HG03159 (cell line): ENCODE measurements at regions not wholly inside any gene's neighbourhood (a gene's known extent, or its start where the extent isn't known, plus 50 kb on each side); places are given as distances from the start of the nearest gene placed in this dataset.
"Not testable (repeated sequence)": the region's sequence is repeated elsewhere in the genome, so short reads cannot be mapped to it uniquely, and the experiment has no call there.

Source experiments
- ATAC-seq: cut with Tn5 transposase; IDR thresholded peaks from one replicate; pipeline ENCODE4 v1.9.1; 2021; ENCODE audit warnings: mild to moderate bottlenecking, moderate library complexity; ENCODE audit not compliant: unreplicated experiment

- ATAC-seq: no peak
Measured at GRCh38 chr13:89518289-89519077, 1829.0 kb upstream of the MIR17HG start.

- ATAC-seq: no peak
Measured at GRCh38 chr13:89520468-89520867, 1827.0 kb upstream of the MIR17HG start.

GRCh38 chr13:89521672-89522071, 1825.8 kb upstream of the MIR17HG start:
- not testable (repeated sequence) for ATAC-seq

- ATAC-seq: no peak
Measured at GRCh38 chr13:89541091-89542030, 1806.1 kb upstream of the MIR17HG start.

- ATAC-seq: no peak
Measured at GRCh38 chr13:89550938-89551337, 1796.5 kb upstream of the MIR17HG start.

GRCh38 chr13:89554801-89555200, 1792.7 kb upstream of the MIR17HG start:
- ATAC-seq: no peak

GRCh38 chr13:89565476-89566100, 1781.9 kb upstream of the MIR17HG start:
- ATAC-seq: no peak

- ATAC-seq: no peak
Measured at GRCh38 chr13:89567025-89567424, 1780.5 kb upstream of the MIR17HG start.

GRCh38 chr13:89568276-89568675, 1779.2 kb upstream of the MIR17HG start:
- ATAC-seq: no peak

GRCh38 chr13:89568746-89569145, 1778.7 kb upstream of the MIR17HG start:
- ATAC-seq: no peak

GRCh38 chr13:89571676-89572075, 1775.8 kb upstream of the MIR17HG start:
- no peak for ATAC-seq

- no peak for ATAC-seq
Measured at GRCh38 chr13:89574077-89574476, 1773.4 kb upstream of the MIR17HG start.

- no peak for ATAC-seq
Measured at GRCh38 chr13:89577301-89577700, 1770.2 kb upstream of the MIR17HG start.

GRCh38 chr13:89584058-89584620, 1763.3 kb upstream of the MIR17HG start:
- ATAC-seq: no peak

GRCh38 chr13:89602655-89603054, 1744.8 kb upstream of the MIR17HG start:
- no peak for ATAC-seq

- ATAC-seq: no peak
Measured at GRCh38 chr13:89603187-89603586, 1744.3 kb upstream of the MIR17HG start.

GRCh38 chr13:89609318-89609717, 1738.2 kb upstream of the MIR17HG start:
- no peak for ATAC-seq

- ATAC-seq: no peak
Measured at GRCh38 chr13:89610331-89610730, 1737.2 kb upstream of the MIR17HG start.

GRCh38 chr13:89610881-89611280, 1736.6 kb upstream of the MIR17HG start:
- ATAC-seq: no peak

GRCh38 chr13:89627996-89628395, 1719.5 kb upstream of the MIR17HG start:
- no peak for ATAC-seq

GRCh38 chr13:89628567-89628966, 1718.9 kb upstream of the MIR17HG start:
- ATAC-seq: no peak
